GM18511 (cell line): ENCODE measurements at regions not wholly inside any gene's neighbourhood (a gene's known extent, or its start where the extent isn't known, plus 50 kb on each side); places are given as distances from the start of the nearest gene placed in this dataset.
"Not testable (repeated sequence)": the region's sequence is repeated elsewhere in the genome, so short reads cannot be mapped to it uniquely, and the experiment has no call there.

ENCODE experiments used
- ATAC-seq: cut with Tn5 transposase; IDR thresholded peaks from one replicate; pipeline ENCODE4 v1.9.1; 2021; ENCODE audit warnings: mild to moderate bottlenecking, moderate library complexity; ENCODE audit not compliant: unreplicated experiment

DNA sequence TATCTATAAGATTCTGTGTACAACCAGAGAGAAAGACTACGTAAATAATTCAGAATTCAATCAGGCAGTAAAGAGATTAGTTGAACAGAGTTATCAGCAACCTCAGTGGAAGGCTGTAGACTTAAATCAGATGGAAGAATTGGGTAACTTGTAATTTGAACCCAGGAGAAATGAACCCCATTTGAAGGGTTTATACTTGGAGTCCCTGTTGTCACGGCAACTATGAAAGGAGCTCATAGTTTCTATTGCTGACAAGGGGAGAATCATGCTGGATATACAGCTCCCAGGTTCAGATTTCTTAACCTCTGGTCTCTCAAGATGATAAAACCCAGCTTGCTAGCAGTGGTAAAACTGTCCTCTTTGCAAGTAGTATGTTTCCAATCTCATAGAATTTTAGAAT lies 54.4 kb upstream of the BMP4 start:
- no peak for ATAC-seq

DNA sequence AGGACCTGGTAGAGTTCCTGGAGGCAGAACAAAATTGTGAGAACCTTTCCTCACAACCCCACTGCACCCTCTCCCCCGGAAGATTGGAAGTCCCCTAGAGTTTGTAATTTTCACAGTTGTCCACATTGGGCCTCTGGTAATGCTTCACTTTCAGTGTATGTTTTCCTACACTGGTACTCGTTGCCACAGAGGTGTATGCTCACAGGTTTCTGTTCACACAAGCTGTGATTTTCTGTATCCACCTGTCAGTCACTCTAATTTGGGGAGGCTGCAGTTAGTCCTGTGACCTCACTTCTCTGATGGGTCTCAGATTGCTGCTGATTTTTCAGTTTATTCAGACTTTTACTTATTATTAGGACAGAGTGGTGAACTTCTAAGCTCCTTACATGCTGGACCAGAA lies 66.4 kb upstream of the BMP4 start:
- no peak for ATAC-seq

DNA sequence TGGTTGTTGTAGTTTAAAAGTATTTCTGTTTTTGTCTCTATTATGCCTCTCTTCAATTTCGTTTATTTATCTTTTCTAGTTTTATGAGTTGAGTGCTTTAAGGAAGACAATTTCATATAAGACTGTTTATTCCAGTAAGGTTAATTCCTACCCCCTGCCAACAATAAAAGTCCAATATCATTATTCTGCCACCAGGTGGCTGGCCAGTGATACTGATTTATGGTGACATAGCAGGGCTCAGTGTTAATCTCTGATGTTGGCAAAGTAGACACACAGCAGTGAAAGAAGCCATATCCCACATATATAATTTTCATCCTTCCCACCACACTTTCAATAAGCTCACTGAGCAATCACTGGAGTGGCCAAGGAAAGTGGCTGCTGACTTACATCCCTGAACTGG lies 69.0 kb upstream of the BMP4 start:
- no peak for ATAC-seq

DNA sequence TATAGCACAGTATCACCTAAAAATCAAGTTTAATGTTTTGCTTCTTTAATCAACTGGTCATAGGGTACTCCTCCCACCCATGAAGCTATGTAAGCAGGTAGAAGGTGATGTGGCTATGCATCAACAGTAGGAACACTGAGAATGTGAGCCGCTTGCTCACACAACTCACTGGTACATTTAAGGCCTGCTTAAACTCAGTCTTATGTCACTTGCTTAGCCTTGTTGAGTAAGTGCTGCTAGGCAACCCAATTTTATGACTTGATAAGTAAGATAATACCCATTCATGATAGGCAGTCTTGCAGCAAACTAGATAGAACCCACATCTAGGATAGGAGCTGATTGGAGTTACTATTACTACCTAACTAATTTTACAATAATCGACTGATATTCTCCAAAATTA lies 70.0 kb upstream of the BMP4 start:
- no peak for ATAC-seq

DNA sequence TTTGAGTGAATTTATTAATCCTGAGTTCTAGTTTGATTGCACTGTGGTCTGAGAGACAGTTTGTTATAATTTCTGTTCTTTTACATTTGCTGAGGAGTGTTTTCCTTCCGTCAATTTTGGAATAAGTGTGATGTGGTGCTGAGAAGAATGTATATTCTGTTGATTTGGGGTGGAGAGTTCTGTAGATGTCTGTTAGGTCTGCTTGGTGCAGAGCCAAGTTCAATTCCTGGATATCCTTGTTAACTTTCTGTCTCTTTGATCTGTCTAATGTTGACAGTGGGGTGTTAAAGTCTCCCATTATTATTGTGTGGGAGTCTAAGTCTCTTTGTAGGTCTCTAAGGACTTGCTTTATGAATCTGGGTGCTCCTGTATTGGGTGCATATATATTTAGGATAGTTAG lies 74.4 kb upstream of the BMP4 start:
- not testable (repeated sequence) for ATAC-seq

DNA sequence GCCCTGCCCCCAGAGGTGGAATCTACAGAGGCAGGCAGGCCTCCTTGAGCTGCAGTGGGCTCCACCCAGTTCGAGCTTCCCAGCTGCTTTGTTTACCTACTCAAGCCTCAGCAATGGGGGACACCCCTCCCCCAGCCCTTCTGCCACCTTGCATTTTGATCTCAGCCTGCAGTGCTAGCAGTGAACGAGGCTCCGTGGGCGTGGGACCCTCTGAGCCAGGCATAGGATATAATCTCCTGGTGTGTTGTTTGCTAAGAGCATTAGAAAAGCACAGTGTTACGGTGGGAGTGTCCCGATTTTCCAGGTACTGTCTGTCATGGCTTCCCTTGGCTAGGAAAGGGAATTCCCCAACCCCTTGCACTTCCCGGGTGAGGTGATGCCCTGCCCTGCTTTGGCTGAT lies 76.7 kb upstream of the BMP4 start:
- not testable (repeated sequence) for ATAC-seq

DNA sequence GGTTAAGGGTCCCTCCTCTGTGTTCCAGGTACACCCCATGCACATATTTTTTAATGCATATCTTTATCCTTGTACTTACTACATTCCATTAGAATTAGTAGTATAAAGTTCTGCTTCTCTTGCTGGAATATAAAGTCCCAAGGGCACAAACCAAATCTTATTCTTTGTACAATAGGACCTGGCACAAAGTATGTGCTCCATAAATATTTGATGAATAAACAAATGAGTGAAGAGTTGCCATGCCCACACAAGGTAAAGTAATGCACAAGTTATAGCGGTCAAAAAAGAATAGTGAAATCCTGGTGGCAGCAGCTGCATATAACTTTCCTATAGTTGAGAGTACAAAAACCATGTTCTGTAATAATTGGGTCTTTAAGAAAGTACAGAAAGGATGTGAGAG lies 82.1 kb upstream of the BMP4 start:
- no peak for ATAC-seq

DNA sequence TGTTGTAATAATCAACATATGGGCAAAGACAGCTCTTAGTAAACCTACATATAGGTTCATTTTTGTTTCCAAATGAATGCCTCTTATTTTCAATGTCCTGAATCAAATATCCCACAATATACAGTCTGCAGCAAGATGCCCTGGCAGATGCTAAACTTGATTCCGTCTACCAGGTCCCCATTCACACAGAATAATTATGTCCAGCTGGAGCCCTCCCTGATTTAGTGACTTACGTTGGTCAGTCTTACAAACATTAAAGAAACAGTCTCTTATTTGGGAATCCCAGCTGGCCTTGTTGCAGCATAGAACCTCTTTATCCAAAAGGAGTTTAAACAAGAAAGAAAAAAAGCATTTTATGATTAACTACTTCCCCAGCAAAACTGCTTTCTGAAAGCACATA lies 82.7 kb upstream of the BMP4 start:
- no peak for ATAC-seq

DNA sequence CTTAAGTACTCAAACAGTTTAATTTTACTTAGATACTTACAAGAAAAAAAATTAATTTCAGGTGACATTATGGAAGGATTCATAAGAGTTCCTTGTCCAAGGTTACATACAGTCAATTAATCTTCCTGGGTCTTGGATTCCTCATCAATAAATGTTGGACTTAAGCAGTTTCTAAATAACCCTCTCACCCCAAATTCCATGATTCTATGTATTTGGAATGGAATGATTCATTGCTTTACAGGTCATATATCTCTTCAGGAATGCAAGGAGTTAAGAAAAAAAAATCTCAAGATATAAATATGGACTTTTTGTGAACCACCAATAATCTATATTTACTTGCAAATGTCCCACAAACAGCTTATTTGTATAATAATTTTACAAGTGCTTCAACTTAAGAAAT lies 84.2 kb upstream of the BMP4 start:
- no peak for ATAC-seq

DNA sequence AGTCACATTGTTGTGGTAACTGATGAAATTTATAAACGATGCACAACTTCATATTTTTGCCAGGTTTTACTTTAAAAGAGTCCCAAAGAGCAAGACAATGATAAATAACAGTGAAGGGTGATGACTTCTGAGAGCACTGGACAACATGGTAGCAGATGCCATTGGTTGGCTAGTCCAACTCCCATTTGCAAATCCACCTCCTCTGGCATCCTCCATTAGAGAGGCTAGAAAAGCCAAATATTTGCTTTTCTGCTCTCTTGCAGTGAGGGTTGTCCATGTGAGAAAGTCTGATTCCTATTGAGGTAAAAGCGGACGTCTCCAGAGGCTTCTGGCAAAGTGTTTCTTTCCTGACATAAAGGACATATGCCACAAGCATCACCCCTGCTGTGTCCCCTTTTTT lies 89.6 kb upstream of the BMP4 start:
- ATAC-seq, result no peak

DNA sequence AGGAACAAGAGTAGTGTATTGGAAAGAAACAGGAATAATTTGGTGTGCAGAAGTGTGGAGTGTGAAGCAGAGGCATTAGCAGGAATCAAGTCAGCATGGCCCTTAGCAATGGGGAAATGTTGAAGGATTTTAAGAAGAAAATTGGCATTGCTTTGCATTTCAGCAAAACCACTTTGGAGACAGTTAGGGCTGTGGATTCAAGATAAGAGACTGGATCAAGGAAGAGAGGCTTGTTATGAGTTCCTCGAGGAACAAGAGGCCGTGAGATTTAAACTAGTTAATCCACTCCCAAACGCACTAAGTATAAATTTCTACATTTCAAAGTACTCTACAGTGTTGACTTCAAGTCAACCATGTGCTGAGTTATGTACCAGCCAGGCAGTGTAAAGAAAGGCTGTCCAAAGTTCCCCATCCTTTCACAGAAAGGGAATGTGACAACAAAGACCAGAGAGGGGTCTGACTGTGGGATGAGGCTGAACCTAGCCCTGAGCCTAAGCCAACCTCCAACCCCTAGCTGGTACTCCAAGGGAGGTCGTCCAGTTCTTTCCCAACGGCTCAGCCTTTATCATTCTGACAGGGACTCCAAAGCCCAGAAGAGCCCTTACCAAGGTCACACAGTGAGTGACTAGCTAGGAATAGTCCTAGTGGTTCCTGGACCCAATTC lies 91.2 kb upstream of the BMP4 start:
- no peak for ATAC-seq

DNA sequence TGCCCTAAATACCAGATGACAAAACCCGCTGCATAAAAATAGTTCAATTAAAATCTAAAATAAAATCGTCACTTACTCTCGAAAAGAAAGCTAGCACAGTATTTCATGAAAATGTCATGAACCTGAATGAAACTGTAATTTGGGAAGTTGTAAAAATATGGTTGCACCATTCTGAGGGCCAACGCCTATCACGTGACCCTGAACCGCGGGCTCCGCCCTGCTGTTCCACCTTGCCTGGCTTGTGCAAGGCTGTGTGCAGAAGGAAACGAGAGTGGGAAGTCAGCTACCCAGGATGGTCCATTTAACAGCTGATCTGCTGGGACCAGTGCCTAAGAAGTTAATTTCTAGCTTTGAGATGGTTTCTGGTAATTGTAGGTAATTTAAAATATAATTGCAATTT lies 91.7 kb upstream of the BMP4 start:
- ATAC-seq, result no peak

DNA sequence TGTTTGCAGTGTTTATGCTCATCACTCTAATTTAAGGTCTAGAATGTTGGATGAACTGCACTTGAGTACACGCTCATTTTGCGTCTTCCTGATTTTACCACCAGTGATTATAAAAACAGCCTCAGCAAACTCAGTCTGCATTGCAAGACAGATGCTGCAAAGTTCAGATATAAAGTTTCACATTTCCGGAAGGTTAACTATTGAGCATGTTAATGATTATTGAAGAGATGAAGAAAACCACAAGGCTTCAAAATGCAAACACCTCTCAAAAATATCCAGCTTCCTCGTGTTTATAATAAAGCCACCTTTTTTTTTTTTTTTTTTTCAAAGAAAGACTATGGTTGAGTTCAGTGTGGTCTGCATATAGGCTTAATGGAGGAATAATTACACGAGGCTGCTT lies 92.1 kb upstream of the BMP4 start:
- ATAC-seq, result no peak

DNA sequence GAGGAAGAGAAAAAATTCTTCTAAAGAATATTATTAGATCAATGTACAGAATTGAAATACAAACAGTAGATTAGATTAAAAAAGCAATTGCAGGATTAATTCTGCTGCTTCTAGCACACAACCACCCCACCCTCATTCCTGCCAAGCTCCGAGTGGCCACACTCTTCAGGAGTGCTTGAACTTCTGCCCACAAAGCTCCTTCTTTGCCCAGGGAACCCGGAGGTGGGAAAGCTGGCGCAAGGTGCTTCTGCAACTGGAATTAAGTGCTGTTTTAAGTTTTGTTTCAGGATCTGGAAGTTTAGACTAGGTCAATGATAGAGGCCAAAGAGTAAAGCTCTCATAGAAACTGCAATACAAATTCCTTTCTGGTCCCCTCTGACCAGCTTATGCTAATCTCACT lies 94.1 kb upstream of the BMP4 start:
- ATAC-seq, result no peak

DNA sequence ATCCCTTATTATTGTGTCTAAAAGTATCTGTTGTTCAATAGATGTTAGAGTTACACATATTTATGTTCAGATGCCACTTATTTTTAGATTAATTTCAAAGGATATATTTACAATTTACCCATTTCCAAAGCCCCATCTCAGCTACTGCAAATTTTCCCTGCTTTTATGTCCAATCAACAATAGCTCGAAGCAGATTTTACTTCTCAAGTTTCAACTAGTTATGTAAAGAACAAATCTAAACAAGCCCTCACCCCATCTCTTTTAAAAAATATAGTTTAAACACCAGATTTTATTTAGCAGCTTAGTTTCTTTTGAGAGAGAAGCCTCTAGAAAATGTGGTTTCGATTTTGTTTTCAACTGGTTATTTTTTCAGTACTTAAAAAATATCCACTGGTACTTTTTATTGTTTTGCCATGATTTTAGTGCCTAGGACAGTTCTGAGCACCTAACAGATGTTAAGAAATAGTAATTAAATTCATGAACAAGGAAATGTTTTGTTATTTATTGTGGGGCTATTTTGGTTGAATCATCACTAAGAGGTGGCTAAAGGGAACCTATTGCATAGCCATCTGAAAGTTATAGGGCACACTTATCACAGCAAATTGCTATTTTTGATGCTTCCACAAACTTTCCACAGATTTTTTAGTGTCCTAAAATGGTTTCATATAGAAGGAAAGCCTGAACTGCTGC lies 96.2 kb upstream of the BMP4 start:
- ATAC-seq, result no peak

DNA sequence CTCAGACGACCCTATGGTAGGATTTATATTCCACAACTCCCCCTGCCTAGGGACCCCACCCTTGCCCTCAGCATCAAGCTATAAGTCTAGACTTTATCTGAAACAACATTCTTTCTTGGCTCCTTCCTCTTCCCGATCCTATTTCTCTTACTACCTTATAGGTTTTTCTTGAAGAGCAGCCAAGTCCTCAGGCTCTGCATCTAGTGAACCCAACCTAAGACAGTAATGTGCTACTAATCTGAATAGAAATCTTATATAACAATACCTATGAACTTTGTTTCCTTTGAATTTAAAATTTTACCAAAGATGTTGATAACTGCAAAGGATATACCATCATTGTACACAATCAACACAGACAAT lies 96.7 kb upstream of the BMP4 start:
- ATAC-seq, result no peak

DNA sequence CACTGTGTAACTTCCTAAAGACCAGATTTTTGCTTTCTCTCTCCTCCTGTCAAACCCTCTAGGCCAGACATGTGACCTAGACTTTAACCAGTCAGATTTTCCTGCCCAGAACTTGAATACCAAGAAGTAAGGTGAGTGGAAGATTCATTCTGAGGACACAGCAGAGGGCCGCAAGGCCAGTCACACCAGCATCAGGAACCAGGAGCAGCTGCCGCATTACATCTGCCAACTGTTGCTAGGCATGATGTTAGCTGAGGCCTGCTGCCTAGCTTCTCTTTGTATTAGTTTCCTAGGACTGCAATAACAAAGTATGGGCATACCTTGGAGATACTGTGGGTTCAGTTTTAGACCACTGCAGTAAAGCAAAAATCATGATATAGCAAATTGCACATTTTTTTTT lies 101.9 kb upstream of the BMP4 start:
- ATAC-seq, result no peak

DNA sequence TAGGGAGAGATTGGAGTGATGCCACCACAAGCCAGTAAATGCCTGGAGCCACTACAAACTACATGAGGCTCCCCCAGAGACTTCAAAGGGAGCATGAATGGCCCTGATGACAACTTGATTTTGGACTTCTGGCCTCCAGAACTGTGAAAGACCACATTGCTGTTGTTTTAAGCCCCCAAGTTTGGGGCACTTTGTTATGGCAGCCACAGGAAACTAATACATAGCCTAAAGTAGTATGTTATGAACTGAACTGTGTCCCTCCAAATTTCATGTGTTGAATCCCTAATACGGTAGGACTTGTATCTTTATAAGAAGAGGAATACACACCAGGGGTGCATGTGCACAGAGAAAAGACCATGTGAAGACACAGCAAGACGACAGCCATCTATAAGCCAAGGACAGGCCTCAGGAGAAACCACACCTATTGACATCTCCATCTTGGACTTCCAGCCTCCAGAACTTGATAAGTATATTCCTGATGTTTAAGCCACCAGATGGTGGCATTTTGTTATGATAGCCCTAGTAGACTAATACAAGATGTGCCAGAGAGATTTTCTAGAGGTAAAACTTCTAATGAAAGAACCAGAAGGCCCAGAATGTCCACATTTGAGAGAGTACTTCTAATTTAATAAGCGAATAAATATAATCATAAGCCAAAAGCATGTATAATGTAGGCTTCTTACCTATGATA lies 127.1 kb upstream of the BMP4 start:
- ATAC-seq, result no peak

DNA sequence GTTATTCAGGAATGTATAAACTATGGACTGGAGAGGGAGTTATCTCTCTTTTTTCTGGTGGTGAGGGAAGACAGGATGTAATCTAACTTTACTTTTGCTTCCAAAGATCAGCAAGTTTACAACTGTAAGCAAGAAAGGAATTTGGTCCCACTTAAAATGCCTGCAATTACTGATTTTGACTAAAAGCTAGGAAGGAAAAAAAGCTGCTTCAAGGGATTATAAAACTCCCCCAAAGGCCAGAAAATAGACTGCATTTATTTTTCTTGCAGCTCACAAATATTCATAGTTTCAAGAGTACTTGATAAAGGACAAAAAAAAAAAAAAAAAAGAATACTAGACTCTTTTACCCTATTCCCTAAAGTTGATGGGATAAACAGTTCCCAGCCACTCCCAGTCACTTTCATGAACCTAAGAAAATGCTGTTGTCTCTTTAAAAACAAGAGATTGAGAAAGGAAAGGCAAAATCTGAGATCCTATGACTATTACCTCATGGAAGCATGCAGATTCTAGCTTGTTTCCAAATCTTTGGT lies 128.7 kb upstream of the BMP4 start:
- ATAC-seq, result no peak

DNA sequence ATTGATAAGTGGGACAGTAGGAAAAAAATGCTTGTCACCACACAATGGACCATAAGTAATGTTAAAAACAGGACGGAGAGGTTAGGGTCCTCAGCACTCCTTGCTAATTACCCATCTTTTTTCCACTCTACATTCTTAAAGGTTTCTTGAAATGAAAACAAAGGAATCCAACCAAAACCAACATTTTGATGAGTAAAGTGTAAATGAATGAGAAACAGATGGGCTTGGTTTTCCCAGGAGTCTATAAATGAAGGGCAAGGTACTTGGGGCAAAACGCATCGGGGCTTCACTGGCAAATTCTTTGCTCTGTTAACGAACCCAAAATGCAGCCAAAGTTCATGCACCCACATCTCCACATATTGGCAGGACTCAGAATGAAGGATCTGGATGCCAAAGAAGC lies 129.2 kb upstream of the BMP4 start:
- ATAC-seq, result no peak

DNA sequence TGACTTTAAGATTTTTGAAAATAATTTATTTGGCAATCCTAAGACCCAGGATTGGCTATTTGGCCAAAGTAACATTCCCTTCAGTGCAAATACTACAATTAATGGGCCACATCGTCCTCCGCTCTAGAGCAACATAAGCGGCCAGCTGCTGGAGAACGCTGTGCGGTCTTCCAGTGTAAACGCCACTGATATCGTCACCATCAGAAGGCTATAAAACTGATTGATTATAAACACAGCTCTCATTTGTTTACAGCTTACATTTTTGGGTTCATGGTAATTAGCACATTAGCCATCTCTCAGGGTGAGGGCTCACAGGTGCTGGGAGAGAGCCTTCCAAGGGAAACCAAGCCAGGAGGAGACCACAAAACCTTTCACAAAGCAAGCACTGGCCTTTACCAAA lies 130.1 kb upstream of the BMP4 start:
- no peak for ATAC-seq

DNA sequence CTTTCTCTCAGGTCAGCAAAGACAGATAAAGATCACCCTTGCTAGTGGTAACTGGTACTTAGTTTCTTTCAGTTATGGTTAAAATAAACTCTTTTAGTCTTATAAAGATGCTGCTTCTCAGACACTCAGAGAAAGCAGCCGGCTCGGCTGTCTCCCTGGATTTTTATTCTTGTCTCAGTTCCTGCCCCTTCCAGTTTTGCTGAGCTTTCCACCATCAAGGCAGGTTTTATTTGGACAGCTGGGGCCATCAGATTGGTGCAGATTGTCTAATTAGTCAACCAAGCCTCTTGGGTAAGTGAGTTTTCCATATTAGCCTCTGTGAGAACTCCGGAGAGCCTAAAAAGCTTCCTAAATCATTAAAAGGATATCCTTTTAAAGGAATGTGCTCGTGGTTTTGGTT lies 130.8 kb upstream of the BMP4 start:
- no peak for ATAC-seq
